ENCODE measurements at regions not wholly inside any gene's neighbourhood (a gene's known extent, or its start where the extent isn't known, plus 50 kb on each side); places are given as distances from the start of the nearest gene placed in this dataset.
"Not testable (repeated sequence)": the region's sequence is repeated elsewhere in the genome, so short reads cannot be mapped to it uniquely, and the experiment has no call there.

GRCh38 chr17:27209316-27209715 is 84.6 kb upstream of the WSB1 start:
- no peak for DNase-seq (ENCODE audit: low spot score)

DNA sequence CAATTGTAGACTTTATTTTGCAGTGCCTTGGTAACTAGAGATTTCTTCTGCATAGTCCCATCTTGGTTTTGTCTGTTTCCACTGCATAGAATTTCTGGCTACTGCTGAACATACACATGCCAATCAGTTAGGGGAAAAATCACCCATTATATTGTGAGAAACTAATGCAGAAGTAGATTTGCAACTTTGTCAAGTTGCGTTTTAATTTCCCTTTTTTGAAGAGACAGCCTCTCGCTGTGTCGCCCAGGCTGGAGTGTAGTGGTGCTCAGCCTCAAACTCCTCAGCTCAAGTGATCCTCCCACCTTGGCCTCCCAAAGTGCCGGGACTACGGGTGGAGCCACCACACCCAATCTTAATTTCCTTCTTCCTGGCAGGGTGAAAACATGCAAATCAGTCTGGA is 83.1 kb upstream of the WSB1 start:
- not testable (repeated sequence) for DNase-seq (ENCODE audit: low spot score)

GRCh38 chr17:27216836-27217235 is 77.1 kb upstream of the WSB1 start:
- DNase-seq (ENCODE audit: low spot score) = no peak

GRCh38 chr17:27217631-27218030 is 76.3 kb upstream of the WSB1 start:
- DNase-seq (ENCODE audit: low spot score) = no peak

GRCh38 chr17:27218041-27218440 is 75.9 kb upstream of the WSB1 start:
- no peak for DNase-seq (ENCODE audit: low spot score)

- DNase-seq (ENCODE audit: low spot score) = no peak
Observed at GRCh38 chr17:27218719-27219488, 75.0 kb upstream of the WSB1 start.

DNA sequence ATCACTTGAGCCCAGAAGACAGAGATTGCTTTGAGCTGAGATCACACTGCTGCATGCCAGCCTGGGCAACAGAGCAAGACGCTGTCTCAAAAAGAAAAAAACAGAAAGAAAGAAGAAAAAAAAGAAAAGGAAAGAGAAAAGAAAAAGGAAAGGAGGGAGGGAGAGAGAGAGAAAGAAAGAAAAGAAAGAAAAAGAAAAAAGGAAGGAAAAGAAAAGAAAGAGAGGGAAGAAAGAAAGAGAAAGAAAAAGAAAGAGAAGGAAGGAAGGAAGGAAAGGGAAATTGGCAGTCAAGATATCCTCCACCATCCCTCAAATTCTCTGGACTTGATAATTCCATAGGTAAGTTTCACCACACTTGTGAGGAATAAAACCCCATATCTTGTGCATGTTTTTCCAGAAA is 71.4 kb upstream of the WSB1 start:
- no peak for DNase-seq (ENCODE audit: low spot score)

DNA sequence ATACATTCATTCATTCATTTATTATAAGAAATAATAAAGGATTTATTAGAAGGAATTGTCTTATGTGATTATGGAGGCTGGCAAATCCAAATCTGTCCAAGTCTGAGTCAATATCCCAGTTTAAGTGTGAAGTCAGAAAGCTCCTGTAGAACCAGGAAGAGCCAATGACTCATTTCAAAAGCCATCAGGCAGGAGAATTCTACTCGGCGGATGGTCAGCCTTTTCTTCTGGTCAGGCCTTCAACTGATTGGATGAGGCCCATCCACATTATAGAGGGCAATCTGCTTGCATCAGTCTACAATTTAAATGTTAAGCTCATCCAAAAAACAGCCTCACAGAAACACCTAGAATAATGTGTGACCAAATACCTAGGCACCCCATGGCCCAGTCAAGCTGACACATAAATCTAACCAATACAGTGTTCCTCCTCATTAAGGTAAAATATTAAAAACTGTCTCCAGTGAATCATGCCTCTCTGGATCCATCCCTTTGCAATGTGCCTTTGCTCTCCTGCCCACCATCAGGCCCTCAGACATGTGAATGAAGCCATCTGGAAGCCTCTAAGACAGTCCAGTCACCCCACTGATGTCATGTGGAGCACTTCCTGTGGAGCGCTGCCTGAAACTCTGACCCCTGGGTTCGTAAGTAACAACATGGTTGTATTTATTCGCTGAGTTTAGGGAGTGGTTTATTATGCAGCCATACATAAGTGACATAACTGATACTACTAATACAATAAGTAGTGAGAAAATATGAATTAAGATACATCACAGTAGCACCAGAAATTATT is 69.2 kb upstream of the WSB1 start:
- DNase-seq (ENCODE audit: low spot score) = no peak

DNA sequence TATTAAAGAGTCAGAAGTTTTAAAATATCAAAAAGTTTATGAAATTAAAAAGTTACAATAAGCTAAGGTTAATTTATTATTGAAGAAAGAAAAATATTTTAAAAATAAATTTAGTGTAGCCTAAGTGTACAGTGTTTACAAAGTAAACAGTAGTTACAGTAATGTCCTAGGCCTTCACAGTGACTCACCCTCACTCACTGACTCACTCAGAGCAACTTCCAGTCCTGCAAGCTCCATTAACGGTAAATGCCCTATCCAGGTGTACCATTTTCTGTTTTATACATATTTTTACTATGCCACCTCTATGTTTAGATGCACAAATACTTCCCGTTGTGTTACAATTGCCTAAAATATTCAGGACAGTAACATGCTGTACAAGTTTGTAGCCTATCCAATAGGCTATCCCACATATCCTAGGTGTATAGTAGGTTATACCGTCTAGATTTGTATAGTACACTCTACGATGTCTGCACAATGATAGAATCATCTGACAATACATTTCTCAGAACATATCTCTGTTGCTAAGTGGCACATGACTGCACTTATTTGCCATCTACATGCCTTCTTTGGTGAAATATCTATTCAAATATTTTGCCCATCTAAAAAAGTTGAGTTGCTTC is 67.2 kb upstream of the WSB1 start:
- no peak for DNase-seq (ENCODE audit: low spot score)

GRCh38 chr17:27230996-27231395 is 62.9 kb upstream of the WSB1 start:
- DNase-seq (ENCODE audit: low spot score) = no peak

- DNase-seq (ENCODE audit: low spot score) = no peak
Observed at GRCh38 chr17:27232328-27232727, 61.6 kb upstream of the WSB1 start.

- no peak for DNase-seq (ENCODE audit: low spot score)
Observed at GRCh38 chr17:27233059-27233458, 60.9 kb upstream of the WSB1 start.

- no peak for DNase-seq (ENCODE audit: low spot score)
Observed at GRCh38 chr17:27233776-27234175, 60.1 kb upstream of the WSB1 start.

DNA sequence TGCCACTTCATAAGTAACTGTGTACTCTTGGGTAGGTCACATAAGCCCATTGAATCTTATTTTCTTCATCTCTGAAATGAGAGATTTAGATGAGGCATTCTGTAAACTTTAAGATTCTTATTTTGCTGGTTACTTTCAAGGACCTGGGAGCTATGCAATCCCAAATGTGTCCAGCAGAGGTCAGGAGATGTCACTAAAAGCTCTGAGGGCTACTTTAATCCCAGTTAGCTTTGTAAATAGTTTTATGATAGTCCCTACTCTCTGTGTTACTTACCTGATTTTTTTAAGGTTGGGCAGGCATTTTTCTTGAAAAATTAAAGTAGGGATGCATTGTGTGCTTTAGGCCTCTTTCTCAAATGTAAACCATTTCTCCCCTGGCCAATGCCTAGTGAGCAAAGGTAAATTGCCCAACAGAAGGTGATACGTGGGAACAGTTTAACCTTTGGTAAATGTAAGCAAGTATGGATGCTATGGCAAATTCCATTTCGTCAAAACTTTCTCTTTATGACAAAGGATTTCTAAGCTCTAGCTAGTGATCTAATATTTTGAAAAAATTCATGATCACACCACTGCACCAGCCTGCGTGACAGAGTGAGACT is 57.1 kb upstream of the WSB1 start:
- peak; percentile 62 for DNase-seq (ENCODE audit: low spot score)

- no peak for DNase-seq (ENCODE audit: low spot score)
Observed at GRCh38 chr17:27237890-27238289, 56.0 kb upstream of the WSB1 start.

DNA sequence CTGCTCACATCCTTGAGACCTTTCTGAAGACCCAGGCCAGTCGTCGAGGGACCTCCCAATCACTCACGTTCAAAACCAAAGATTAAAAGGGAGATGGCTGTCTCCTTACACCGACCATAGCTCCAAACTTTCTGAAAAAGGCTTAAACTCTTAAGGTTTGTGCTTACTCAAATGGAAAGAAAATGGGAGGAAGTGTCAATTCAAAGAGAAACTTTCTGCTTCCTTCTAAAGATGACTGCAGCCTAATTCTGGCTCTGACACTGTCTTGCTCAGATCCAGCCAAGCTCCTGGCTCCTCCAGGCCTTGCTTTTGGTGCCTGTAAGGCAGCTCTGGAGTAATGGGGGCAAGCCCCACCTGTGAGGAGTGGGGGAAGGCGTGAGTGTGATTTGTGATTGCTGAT is 54.9 kb upstream of the WSB1 start:
- DNase-seq (ENCODE audit: low spot score) = no peak

DNA sequence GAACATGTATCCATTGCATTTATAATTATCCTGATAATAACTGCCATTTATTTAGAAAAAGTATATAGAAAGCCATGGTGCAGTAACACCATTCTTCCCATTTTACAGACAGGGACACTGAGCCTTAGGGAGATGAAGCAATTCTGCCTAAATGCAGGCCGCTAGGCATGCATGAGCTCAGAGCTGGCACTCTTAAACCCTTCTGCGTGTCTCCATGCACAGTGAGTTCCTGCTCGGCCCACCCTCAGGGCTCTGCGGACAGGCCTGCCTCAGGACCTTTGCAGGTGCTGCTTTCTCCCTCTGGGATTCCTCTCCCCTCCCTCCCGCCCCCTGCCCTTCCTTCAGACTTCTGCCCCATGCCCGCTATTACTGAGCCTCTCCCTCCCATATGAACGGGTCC is 54.3 kb upstream of the WSB1 start:
- DNase-seq (ENCODE audit: low spot score) = no peak

- DNase-seq (ENCODE audit: low spot score) = no peak
Observed at GRCh38 chr17:27240086-27240801, 53.7 kb upstream of the WSB1 start.

GRCh38 chr17:27240802-27241155 is 53.1 kb upstream of the WSB1 start:
- no peak for DNase-seq (ENCODE audit: low spot score)

DNA sequence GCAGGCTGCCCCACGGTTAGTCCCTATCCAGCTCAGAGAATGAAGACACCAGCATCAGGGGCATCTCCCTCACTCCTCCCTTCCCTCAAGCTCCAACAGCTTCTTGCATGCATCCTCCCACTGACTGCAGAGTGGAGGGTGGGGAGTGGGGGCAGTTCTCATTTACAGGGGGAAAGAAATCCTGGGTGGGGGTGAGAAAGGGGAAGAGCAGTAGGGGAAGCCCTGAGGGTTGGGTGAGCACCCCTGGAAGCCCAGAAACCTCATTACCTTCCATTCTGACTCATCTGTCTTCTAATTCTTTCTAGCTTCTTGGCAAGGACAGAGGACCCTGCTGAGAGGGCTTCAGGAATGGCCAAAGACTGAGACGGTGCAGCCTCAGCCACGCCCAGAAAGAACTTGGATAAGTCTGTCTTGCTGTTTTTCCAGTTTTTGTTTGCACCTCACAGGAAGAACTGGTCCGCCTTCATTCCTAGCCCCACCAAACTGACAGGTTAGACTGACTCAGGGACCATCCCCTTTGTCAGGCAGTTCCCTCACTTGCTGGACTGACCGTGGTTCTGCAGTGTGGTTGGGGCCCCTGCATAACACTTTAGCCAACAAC is 52.5 kb upstream of the WSB1 start:
- DNase-seq (ENCODE audit: low spot score) = no peak

- no peak for DNase-seq (ENCODE audit: low spot score)
Observed at GRCh38 chr17:27242951-27243350, 51.0 kb upstream of the WSB1 start.

GRCh38 chr17:27244011-27244410 is 49.9 kb upstream of the WSB1 start:
- DNase-seq (ENCODE audit: low spot score) = no peak
